ENCODE measurements at regions not wholly inside any gene's neighbourhood (a gene's known extent, or its start where the extent isn't known, plus 50 kb on each side); places are given as distances from the start of the nearest gene placed in this dataset.

GRCh38 chr2:101613056-101613704 lies 84.3 kb upstream of the MAP4K4 start:
- no peak overlapping the region for H2AFZ ChIP-seq (ENCODE audit: low read depth, low read length, severe bottlenecking)
- no peak overlapping the region for H3K27ac ChIP-seq (ENCODE audit: low read depth, low read length)
- no peaks in the 10 kb centered on the region for H3K27me3 ChIP-seq (ENCODE audit: low read length)
- no peaks in the 10 kb centered on the region for H3K36me3 ChIP-seq (ENCODE audit: low read length)
- no peaks in the 10 kb centered on the region for H3F3A ChIP-seq (ENCODE audit: insufficient read depth)
- H3K4me2 ChIP-seq (ENCODE audit: low read depth, low read length, poor library complexity, severe bottlenecking): no peak overlapping the region
- H3K9ac ChIP-seq (ENCODE audit: low read length): no peak overlapping the region
- TF ChIP-seq EZH2phosphoT487 (conservative IDR thresholded peaks at IDR 0.05; ENCODE audit: low read length) (no peak), CTCF (IDR thresholded peaks at IDR 0.05; ENCODE audit: insufficient read depth, low read length, poor library complexity, severe bottlenecking) (no peak)
- H3K79me2 ChIP-seq (ENCODE audit: insufficient read depth, low read length): no peaks in the 10 kb centered on the region
- H4K20me1 ChIP-seq (ENCODE audit: low read depth, low read length): no peaks in the 10 kb centered on the region
- no peak overlapping the region for H3K4me3 ChIP-seq (ENCODE audit: insufficient read depth, low read length, poor library complexity, severe bottlenecking)
- no peaks in the 10 kb centered on the region for H3K9me3 ChIP-seq (ENCODE audit: insufficient read depth, low read length)
- H3K9me2 ChIP-seq (replicated peaks; ENCODE audit: insufficient read depth, low read length): no peaks in the 10 kb centered on the region

GRCh38 chr2:101612019-101612418 lies 85.5 kb upstream of the MAP4K4 start:
- Histone ChIP-seq H3K79me2 (ENCODE audit: insufficient read depth, low read length) (no peaks in the 10 kb centered on the region), H3K9me3 (ENCODE audit: insufficient read depth, low read length) (no peaks in the 10 kb centered on the region)

GRCh38 chr2:101610750-101611315 lies 86.7 kb upstream of the MAP4K4 start:
- H3K9ac ChIP-seq (ENCODE audit: low read length): no peak overlapping the region
- H3K4me2 ChIP-seq (ENCODE audit: low read depth, low read length, poor library complexity, severe bottlenecking): no peak overlapping the region
- no peaks in the 10 kb centered on the region for H3F3A ChIP-seq (ENCODE audit: insufficient read depth)
- H3K9me3 ChIP-seq (ENCODE audit: insufficient read depth, low read length): no peaks in the 10 kb centered on the region
- H3K36me3 ChIP-seq (ENCODE audit: low read length): no peaks in the 10 kb centered on the region
- H2AFZ ChIP-seq (ENCODE audit: low read depth, low read length, severe bottlenecking): no peak overlapping the region
- H3K27ac ChIP-seq (ENCODE audit: low read depth, low read length): no peak overlapping the region
- no peaks in the 10 kb centered on the region for H4K20me1 ChIP-seq (ENCODE audit: low read depth, low read length)
- no peaks in the 10 kb centered on the region for H3K9me2 ChIP-seq (replicated peaks; ENCODE audit: insufficient read depth, low read length)
- no peak for TF ChIP-seq CTCF (IDR thresholded peaks at IDR 0.05; ENCODE audit: insufficient read depth, low read length, poor library complexity, severe bottlenecking)
- TF ChIP-seq EZH2phosphoT487 (conservative IDR thresholded peaks at IDR 0.05; ENCODE audit: low read length): no peak
- H3K79me2 ChIP-seq (ENCODE audit: insufficient read depth, low read length): no peaks in the 10 kb centered on the region
- no peak overlapping the region for H3K4me3 ChIP-seq (ENCODE audit: insufficient read depth, low read length, poor library complexity, severe bottlenecking)
- H3K27me3 ChIP-seq (ENCODE audit: low read length): no peaks in the 10 kb centered on the region

More at GRCh38 chr2:101612019-101612418, 85.5 kb upstream of the MAP4K4 start:
- Histone ChIP-seq H3K9ac (ENCODE audit: low read length) (no peak overlapping the region), H3K36me3 (ENCODE audit: low read length) (no peaks in the 10 kb centered on the region), H3K9me2 (replicated peaks; ENCODE audit: insufficient read depth, low read length) (no peaks in the 10 kb centered on the region), H2AFZ (ENCODE audit: low read depth, low read length, severe bottlenecking) (no peak overlapping the region), H3K27me3 (ENCODE audit: low read length) (no peaks in the 10 kb centered on the region), H4K20me1 (ENCODE audit: low read depth, low read length) (no peaks in the 10 kb centered on the region), H3K27ac (ENCODE audit: low read depth, low read length) (no peak overlapping the region), H3K4me3 (ENCODE audit: insufficient read depth, low read length, poor library complexity, severe bottlenecking) (no peak overlapping the region), H3K4me2 (ENCODE audit: low read depth, low read length, poor library complexity, severe bottlenecking) (no peak overlapping the region), H3F3A (ENCODE audit: insufficient read depth) (no peaks in the 10 kb centered on the region)
- TF ChIP-seq CTCF (IDR thresholded peaks at IDR 0.05; ENCODE audit: insufficient read depth, low read length, poor library complexity, severe bottlenecking): no peak
- TF ChIP-seq EZH2phosphoT487 (conservative IDR thresholded peaks at IDR 0.05; ENCODE audit: low read length): no peak
